ENCODE measurements at regions not wholly inside any gene's neighbourhood (a gene's known extent, or its start where the extent isn't known, plus 50 kb on each side); places are given as distances from the start of the nearest gene placed in this dataset.
"Not testable (repeated sequence)": the region's sequence is repeated elsewhere in the genome, so short reads cannot be mapped to it uniquely, and the experiment has no call there.

DNA sequence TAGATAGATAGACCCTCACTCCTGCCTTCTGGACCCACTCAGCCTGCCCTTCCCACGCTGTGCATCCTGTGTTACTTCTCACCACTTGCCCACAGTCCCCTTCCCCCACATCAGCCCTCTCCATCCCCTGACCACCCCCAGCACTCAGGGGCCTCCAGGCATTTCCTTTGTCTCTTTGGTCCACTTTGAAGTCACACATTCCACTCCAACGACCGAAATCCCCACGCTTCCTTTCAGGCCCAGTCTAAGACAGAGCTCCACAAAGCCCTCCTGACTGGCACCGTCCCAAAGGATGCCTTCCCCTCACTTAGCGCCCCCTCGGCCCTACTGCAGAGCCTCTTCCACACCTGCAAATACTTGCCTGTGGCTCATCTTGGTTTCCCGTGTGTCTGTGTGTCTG lies 83.8 kb downstream of the FOXF2 start:
- Histone ChIP-seq H2AK5ac (ENCODE audit: low read length) (no peak overlapping the region), H2BK120ac (ENCODE audit: low read depth, low read length) (no peak overlapping the region)
- peak; percentile 35 for DNase-seq

DNA sequence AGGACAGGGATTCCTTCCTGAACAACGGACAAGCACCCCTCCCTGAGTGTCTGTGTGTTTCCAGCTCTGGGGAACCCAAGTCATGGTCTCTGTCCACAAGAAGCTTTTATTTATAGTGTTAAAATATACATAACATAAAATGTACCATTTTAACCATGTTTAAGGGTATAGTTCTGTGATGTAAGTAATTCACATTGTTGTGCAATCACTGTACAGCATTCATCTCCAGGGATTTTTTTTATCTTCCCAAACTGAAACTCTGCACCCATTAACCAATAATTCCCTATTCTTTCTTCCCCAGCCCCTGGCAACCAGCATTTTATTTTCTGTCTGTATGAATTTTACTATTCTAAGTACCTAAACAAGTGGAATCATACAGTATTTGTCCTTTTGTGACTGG lies 84.2 kb downstream of the FOXF2 start:
- Histone ChIP-seq H3K9ac (ENCODE audit: low read length) (no peak overlapping the region), H3K27ac (ENCODE audit: low read depth, low read length) (no peak overlapping the region), H3K36me3 (ENCODE audit: control insufficient read depth, insufficient read depth, low read length) (no peaks in the 10 kb centered on the region), H3K56ac (ENCODE audit: low read length) (no peak overlapping the region), H2BK5ac (ENCODE audit: low read length) (no peak overlapping the region), H3K79me1 (ENCODE audit: low read length) (no peaks in the 10 kb centered on the region), H2AK5ac (ENCODE audit: low read length) (no peak overlapping the region), H3K4me2 (ENCODE audit: low read length) (no peak overlapping the region), H2BK15ac (replicated peaks; ENCODE audit: low read depth) (no peak overlapping the region), H3K23ac (ENCODE audit: low read length) (no peak overlapping the region), H3K4me3 (ENCODE audit: low read length) (no peak overlapping the region), H3K18ac (ENCODE audit: low read length) (no peak overlapping the region), H3K27me3 (ENCODE audit: insufficient read depth, low read length, poor library complexity) (no peaks in the 10 kb centered on the region), H4K8ac (ENCODE audit: low read depth, low read length) (no peak overlapping the region), H3K4me1 (ENCODE audit: control insufficient read depth, low read depth, low read length) (no peaks in the 10 kb centered on the region), H2BK120ac (ENCODE audit: low read depth, low read length) (no peak overlapping the region), H3K4ac (ENCODE audit: low read depth, low read length) (no peak overlapping the region), H3K79me2 (ENCODE audit: control insufficient read depth, insufficient read depth, low read length) (no peaks in the 10 kb centered on the region), H4K5ac (ENCODE audit: low read length) (no peak overlapping the region)
- DNase-seq, result no peak
- WGBS (ENCODE audit: extremely low coverage, insufficient coverage, low lambda C conversion rate), result no CpG with 5 or more reads among the region's 1 CpG

More for the DNA sequence above, 83.8 kb downstream of the FOXF2 start:
- H3K4me3 ChIP-seq (ENCODE audit: low read length), result no peak overlapping the region
- H3K18ac ChIP-seq (ENCODE audit: low read length), result no peak overlapping the region
- H4K8ac ChIP-seq (ENCODE audit: low read depth, low read length), result no peak overlapping the region
- H4K5ac ChIP-seq (ENCODE audit: low read length), result no peak overlapping the region
- no peak overlapping the region for H3K56ac ChIP-seq (ENCODE audit: low read length)
- no peak overlapping the region for H3K4ac ChIP-seq (ENCODE audit: low read depth, low read length)
- no peak overlapping the region for H2BK15ac ChIP-seq (replicated peaks; ENCODE audit: low read depth)
- no peaks in the 10 kb centered on the region for H3K36me3 ChIP-seq (ENCODE audit: control insufficient read depth, insufficient read depth, low read length)
- peaks cover under 1% of the 10 kb centered on the region for H3K4me1 ChIP-seq (ENCODE audit: control insufficient read depth, low read depth, low read length)
- H3K23ac ChIP-seq (ENCODE audit: low read length), result no peak overlapping the region
- H2BK5ac ChIP-seq (ENCODE audit: low read length), result no peak overlapping the region
- H3K79me2 ChIP-seq (ENCODE audit: control insufficient read depth, insufficient read depth, low read length), result no peaks in the 10 kb centered on the region
- no peak overlapping the region for H3K27ac ChIP-seq (ENCODE audit: low read depth, low read length)
- H3K4me2 ChIP-seq (ENCODE audit: low read length), result no peak overlapping the region
- no peaks in the 10 kb centered on the region for H3K79me1 ChIP-seq (ENCODE audit: low read length)
- H3K27me3 ChIP-seq (ENCODE audit: insufficient read depth, low read length, poor library complexity), result no peaks in the 10 kb centered on the region
- no peak overlapping the region for H3K9ac ChIP-seq (ENCODE audit: low read length)
- WGBS (ENCODE audit: extremely low coverage, insufficient coverage, low lambda C conversion rate), result no CpG with 5 or more reads among the region's 8 CpGs

DNA sequence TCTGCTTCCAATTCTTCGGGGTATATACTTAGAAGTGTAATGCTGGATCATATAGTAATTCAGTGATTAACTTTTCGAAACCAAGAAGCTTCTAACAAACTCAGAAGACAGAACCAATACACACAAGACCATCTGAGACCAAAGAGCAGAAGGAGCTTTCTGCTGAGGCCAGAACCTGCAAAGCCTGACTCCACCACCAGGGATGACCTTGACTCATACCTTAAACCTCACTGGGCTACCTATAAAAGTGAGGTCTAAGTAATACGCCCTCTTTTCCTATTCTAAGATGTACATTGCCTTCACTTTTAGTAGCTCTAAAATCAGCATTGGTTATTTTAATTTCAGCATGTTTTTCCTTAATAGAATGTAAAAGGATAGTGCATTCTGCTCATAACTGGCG lies 84.8 kb downstream of the FOXF2 start:
- Histone ChIP-seq H3K36me3 (ENCODE audit: control insufficient read depth, insufficient read depth, low read length) (no peaks in the 10 kb centered on the region), H3K18ac (ENCODE audit: low read length) (no peak overlapping the region), H3K79me1 (ENCODE audit: low read length) (no peaks in the 10 kb centered on the region), H4K5ac (ENCODE audit: low read length) (no peak overlapping the region), H2BK120ac (ENCODE audit: low read depth, low read length) (no peak overlapping the region), H3K4me1 (ENCODE audit: control insufficient read depth, low read depth, low read length) (no peaks in the 10 kb centered on the region), H2AK5ac (ENCODE audit: low read length) (no peak overlapping the region), H3K27ac (ENCODE audit: low read depth, low read length) (no peak overlapping the region), H3K23ac (ENCODE audit: low read length) (no peak overlapping the region), H2BK15ac (replicated peaks; ENCODE audit: low read depth) (no peak overlapping the region), H2BK5ac (ENCODE audit: low read length) (no peak overlapping the region), H3K4me2 (ENCODE audit: low read length) (no peak overlapping the region), H4K8ac (ENCODE audit: low read depth, low read length) (no peak overlapping the region), H3K9ac (ENCODE audit: low read length) (no peak overlapping the region), H3K4me3 (ENCODE audit: low read length) (no peak overlapping the region), H3K79me2 (ENCODE audit: control insufficient read depth, insufficient read depth, low read length) (no peaks in the 10 kb centered on the region), H3K4ac (ENCODE audit: low read depth, low read length) (no peak overlapping the region), H3K27me3 (ENCODE audit: insufficient read depth, low read length, poor library complexity) (no peaks in the 10 kb centered on the region), H3K56ac (ENCODE audit: low read length) (no peak overlapping the region)
- no CpG with 5 or more reads among the region's 4 CpGs for WGBS (ENCODE audit: extremely low coverage, insufficient coverage, low lambda C conversion rate)
- DNase-seq, result no peak

DNA sequence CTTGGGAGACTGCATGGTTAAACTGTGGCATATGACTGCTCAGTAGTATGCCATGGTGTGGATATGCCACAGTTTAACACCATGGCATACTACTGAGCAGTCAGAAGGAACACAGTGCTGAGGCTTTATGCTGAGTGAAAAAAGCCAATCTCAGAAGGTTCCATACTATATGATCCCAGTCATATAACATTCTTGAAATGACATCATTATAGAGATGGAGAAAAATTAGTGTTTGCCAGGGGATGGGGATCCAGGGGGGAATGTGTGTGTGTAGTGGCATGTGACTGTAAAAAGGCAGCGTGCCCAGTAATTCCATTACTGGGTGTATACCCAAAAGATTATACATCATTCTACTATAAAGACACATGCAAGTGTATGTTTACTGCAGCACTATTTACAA lies 85.8 kb downstream of the FOXF2 start:
- Histone ChIP-seq H3K18ac (ENCODE audit: low read length) (no peak overlapping the region), H3K79me2 (ENCODE audit: control insufficient read depth, insufficient read depth, low read length) (no peaks in the 10 kb centered on the region), H3K56ac (ENCODE audit: low read length) (no peak overlapping the region), H3K4me2 (ENCODE audit: low read length) (no peak overlapping the region), H2BK15ac (replicated peaks; ENCODE audit: low read depth) (no peak overlapping the region), H2BK120ac (ENCODE audit: low read depth, low read length) (no peak overlapping the region), H4K8ac (ENCODE audit: low read depth, low read length) (no peak overlapping the region), H3K4ac (ENCODE audit: low read depth, low read length) (no peak overlapping the region), H3K36me3 (ENCODE audit: control insufficient read depth, insufficient read depth, low read length) (no peaks in the 10 kb centered on the region), H3K9ac (ENCODE audit: low read length) (no peak overlapping the region), H3K4me3 (ENCODE audit: low read length) (no peak overlapping the region), H2BK5ac (ENCODE audit: low read length) (no peak overlapping the region), H3K27me3 (ENCODE audit: insufficient read depth, low read length, poor library complexity) (no peaks in the 10 kb centered on the region), H3K79me1 (ENCODE audit: low read length) (no peaks in the 10 kb centered on the region), H4K5ac (ENCODE audit: low read length) (no peak overlapping the region), H2AK5ac (ENCODE audit: low read length) (no peak overlapping the region), H3K23ac (ENCODE audit: low read length) (no peak overlapping the region), H3K4me1 (ENCODE audit: control insufficient read depth, low read depth, low read length) (no peaks in the 10 kb centered on the region), H3K27ac (ENCODE audit: low read depth, low read length) (no peak overlapping the region)
- no peak for DNase-seq
- no CpG with 5 or more reads among the region's 1 CpG for WGBS (ENCODE audit: extremely low coverage, insufficient coverage, low lambda C conversion rate)

DNA sequence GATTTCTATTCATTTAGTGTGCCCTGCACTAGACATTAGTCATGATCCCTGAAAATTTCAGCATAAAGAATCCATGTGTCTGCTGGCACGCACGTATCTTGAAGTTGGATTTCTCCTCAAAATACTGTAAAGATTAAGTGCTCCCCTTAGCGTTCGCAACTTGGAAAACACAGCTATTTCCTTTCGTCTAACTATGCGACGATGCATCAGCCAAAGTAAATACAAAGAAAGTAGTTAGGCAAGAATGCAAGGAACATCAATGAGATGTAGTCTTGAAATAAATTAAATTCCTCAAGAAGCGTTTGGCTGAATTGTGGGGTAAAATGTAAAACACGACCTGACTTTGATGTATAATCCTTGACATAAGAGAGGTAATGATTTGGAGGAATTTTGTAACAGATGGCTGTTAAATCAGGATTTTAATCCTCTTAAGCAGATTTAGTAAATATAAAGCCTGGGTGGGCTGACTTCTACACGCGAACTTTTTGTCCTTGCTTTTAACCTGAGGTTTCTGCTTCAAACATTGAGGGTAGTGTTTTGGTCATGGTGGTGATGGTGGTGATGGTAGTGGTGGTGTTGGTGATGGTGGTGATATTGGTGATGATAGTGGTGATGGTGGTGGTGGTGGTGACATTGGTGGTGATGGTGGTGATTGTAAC lies 88.2 kb downstream of the FOXF2 start:
- no peak overlapping the region for H3K56ac ChIP-seq (ENCODE audit: low read length)
- no peak overlapping the region for H3K4me2 ChIP-seq (ENCODE audit: low read length)
- H3K4me1 ChIP-seq (ENCODE audit: control insufficient read depth, low read depth, low read length), result no peaks in the 10 kb centered on the region
- H3K23ac ChIP-seq (ENCODE audit: low read length), result no peak overlapping the region
- H4K8ac ChIP-seq (ENCODE audit: low read depth, low read length), result no peak overlapping the region
- H3K4ac ChIP-seq (ENCODE audit: low read depth, low read length), result no peak overlapping the region
- no peaks in the 10 kb centered on the region for H3K79me2 ChIP-seq (ENCODE audit: control insufficient read depth, insufficient read depth, low read length)
- H4K5ac ChIP-seq (ENCODE audit: low read length), result no peak overlapping the region
- no peak overlapping the region for H3K27ac ChIP-seq (ENCODE audit: low read depth, low read length)
- H3K36me3 ChIP-seq (ENCODE audit: control insufficient read depth, insufficient read depth, low read length), result no peaks in the 10 kb centered on the region
- H3K4me3 ChIP-seq (ENCODE audit: low read length), result no peak overlapping the region
- no peak overlapping the region for H2BK120ac ChIP-seq (ENCODE audit: low read depth, low read length)
- no peaks in the 10 kb centered on the region for H3K79me1 ChIP-seq (ENCODE audit: low read length)
- no peak overlapping the region for H3K9ac ChIP-seq (ENCODE audit: low read length)
- no peak overlapping the region for H2BK5ac ChIP-seq (ENCODE audit: low read length)
- H2AK5ac ChIP-seq (ENCODE audit: low read length), result no peak overlapping the region
- H2BK15ac ChIP-seq (replicated peaks; ENCODE audit: low read depth), result no peak overlapping the region
- no peaks in the 10 kb centered on the region for H3K27me3 ChIP-seq (ENCODE audit: insufficient read depth, low read length, poor library complexity)
- WGBS (ENCODE audit: extremely low coverage, insufficient coverage, low lambda C conversion rate), result no CpG with 5 or more reads among the region's 11 CpGs
- peak; percentile 27 for DNase-seq
- no peak overlapping the region for H3K18ac ChIP-seq (ENCODE audit: low read length)

DNA sequence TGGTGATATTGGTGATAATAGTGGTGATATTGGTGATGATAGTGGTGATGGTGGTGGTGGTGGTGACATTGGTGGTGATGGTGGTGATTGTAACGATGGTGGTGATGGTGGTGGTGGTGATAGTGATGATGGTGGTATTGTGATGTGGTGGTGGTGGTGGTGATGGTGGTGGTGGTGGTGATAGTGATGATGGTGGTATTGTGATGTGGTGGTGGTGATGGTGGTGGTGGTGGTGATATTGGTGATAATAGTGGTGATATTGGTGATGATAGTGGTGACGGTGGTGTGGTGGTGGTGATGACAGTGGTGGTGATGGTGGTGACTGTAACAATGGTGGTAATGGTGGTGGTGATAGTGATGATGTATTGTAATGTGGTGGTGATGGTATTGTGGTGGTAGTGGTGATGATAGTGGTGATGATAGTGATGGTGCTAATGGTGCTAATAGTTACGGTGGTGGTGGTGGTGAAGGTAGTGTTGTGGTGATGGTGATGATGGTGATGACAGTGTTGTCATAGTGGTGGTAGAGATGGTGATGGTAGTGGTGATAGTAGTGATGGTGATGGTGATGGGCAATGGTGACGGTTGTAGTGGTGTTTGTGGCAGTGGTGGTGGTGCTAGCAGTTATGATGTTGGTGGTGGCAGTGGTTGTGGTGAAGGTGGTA lies 88.9 kb downstream of the FOXF2 start:
- not testable (repeated sequence) for H2BK120ac ChIP-seq (ENCODE audit: low read depth, low read length); H3K9ac ChIP-seq (ENCODE audit: low read length); H3K4me2 ChIP-seq (ENCODE audit: low read length); H3K23ac ChIP-seq (ENCODE audit: low read length); H3K56ac ChIP-seq (ENCODE audit: low read length); H2BK5ac ChIP-seq (ENCODE audit: low read length); H4K8ac ChIP-seq (ENCODE audit: low read depth, low read length); H2BK15ac ChIP-seq (replicated peaks; ENCODE audit: low read depth); H3K4me1 ChIP-seq (ENCODE audit: control insufficient read depth, low read depth, low read length); H3K4ac ChIP-seq (ENCODE audit: low read depth, low read length); H3K4me3 ChIP-seq (ENCODE audit: low read length); H3K79me1 ChIP-seq (ENCODE audit: low read length); H3K27ac ChIP-seq (ENCODE audit: low read depth, low read length); H2AK5ac ChIP-seq (ENCODE audit: low read length); H3K27me3 ChIP-seq (ENCODE audit: insufficient read depth, low read length, poor library complexity); DNase-seq; H3K18ac ChIP-seq (ENCODE audit: low read length); H4K5ac ChIP-seq (ENCODE audit: low read length); H3K36me3 ChIP-seq (ENCODE audit: control insufficient read depth, insufficient read depth, low read length); H3K79me2 ChIP-seq (ENCODE audit: control insufficient read depth, insufficient read depth, low read length)
- WGBS (ENCODE audit: extremely low coverage, insufficient coverage, low lambda C conversion rate), result no CpG with 5 or more reads among the region's 4 CpGs
